CD4-positive, alpha-beta T cell (primary cell): ENCODE measurements at regions not wholly inside any gene's neighbourhood (a gene's known extent, or its start where the extent isn't known, plus 50 kb on each side); places are given as distances from the start of the nearest gene placed in this dataset.

Source experiments
- ATAC-seq: fragments of 200-7000 bp; cut with Tn5 transposase; one replicate; pipeline ENCODE4 v1.10.0; 2022; ENCODE audit warnings: mild to moderate bottlenecking; ENCODE audit not compliant: poor library complexity
- CTCF ChIA-PET: fragments of 350-600 bp; sonication (Branson Sonifier 250); formaldehyde crosslinking; loops from one replicate; lab custom pipeline; 2021; ENCODE audit warnings: antibody characterized with exemption, inconsistent platforms; lab: Charles Lee
- POLR2A ChIA-PET: fragments of 350-600 bp; sonication (Branson Sonifier 250); formaldehyde crosslinking; loops from one replicate; lab custom pipeline; 2021; ENCODE audit warnings: antibody characterized with exemption, inconsistent platforms; lab: Charles Lee
- DNase-seq, 14 experiments: peaks; one replicate each; pipeline ENCODE4 v3.0.0-alpha.2; 2013 to 2020; ENCODE audit warnings: mixed read lengths in 2 of 14
- H3K27ac ChIP-seq, 2 donors: one replicate each; pipeline versions ENCODE4 v1.5.1 to v1.7.0; 2013; ENCODE audit warnings: low read length in 2 of 2, low read depth in 1 of 2, mild to moderate bottlenecking in 1 of 2
- H3K27me3 ChIP-seq, 2 experiments: 1 replicate in 1 of 2; 2 replicates in 1 of 2; pipeline versions ENCODE4 v1.6.1 to v1.7.0; 2013; ENCODE audit warnings: low read length in 2 of 2, control low read depth in 1 of 2, mild to moderate bottlenecking in 1 of 2, moderate library complexity in 1 of 2; ENCODE audit not compliant: insufficient read depth in 2 of 2, control insufficient read depth in 1 of 2
- H3K36me3 ChIP-seq: one replicate; pipeline ENCODE4 v1.6.1; 2013; ENCODE audit warnings: low read length, control low read depth; ENCODE audit not compliant: insufficient read depth
- H3K4me1 ChIP-seq: one replicate; pipeline ENCODE4 v1.6.1; 2013; ENCODE audit warnings: low read length, control low read depth; ENCODE audit not compliant: insufficient read depth
- H3K4me3 ChIP-seq: one replicate; pipeline ENCODE4 v1.5.1; 2013; ENCODE audit warnings: mild to moderate bottlenecking, low read length, moderate library complexity
- H3K9me3 ChIP-seq, 2 experiments: 1 replicate in 1 of 2; 2 replicates in 1 of 2; pipeline versions ENCODE4 v1.6.1 to v1.7.0; 2013; ENCODE audit warnings: low read length in 2 of 2, mild to moderate bottlenecking in 2 of 2, control low read depth in 1 of 2, moderate library complexity in 1 of 2; ENCODE audit not compliant: control insufficient read depth in 1 of 2, insufficient read depth in 1 of 2
- H3K27ac Mint-ChIP-seq: one replicate; pipeline ENCODE4 v1.8.0; 2020; ENCODE audit warnings: mixed read lengths
- H3K27me3 Mint-ChIP-seq: one replicate; pipeline ENCODE4 v1.8.0; 2021; ENCODE audit warnings: mixed read lengths
- H3K36me3 Mint-ChIP-seq: one replicate; pipeline ENCODE4 v1.8.0; 2021; ENCODE audit warnings: low read depth, mixed read lengths
- H3K4me1 Mint-ChIP-seq: one replicate; pipeline ENCODE4 v1.8.0; 2021; ENCODE audit warnings: low read depth, mixed read lengths
- H3K4me3 Mint-ChIP-seq: one replicate; pipeline ENCODE4 v1.8.0; 2020; ENCODE audit warnings: mild to moderate bottlenecking, mixed read lengths
- H3K9me3 Mint-ChIP-seq: one replicate; pipeline ENCODE4 v1.8.0; 2020; ENCODE audit warnings: mixed read lengths
- intact Hi-C, 2 experiments: fragments of 100-400 bp; cut with DNase I in 1 of 2; cut with micrococcal nuclease in 1 of 2; formaldehyde crosslinking; loops; one replicate each; pipeline versions ENCODE4 v1.15.1 to v1.9.0; 2023 to 2025; cut with DNase I, micrococcal nuclease
- TF ChIP-seq, protein P1 (sequence below): fragments of 200-600 bp; IDR thresholded peaks from one replicate; pipeline ENCODE4 v1.8.0; 2022; ENCODE audit warnings: antibody characterized with exemption, mild to moderate bottlenecking

DNA sequence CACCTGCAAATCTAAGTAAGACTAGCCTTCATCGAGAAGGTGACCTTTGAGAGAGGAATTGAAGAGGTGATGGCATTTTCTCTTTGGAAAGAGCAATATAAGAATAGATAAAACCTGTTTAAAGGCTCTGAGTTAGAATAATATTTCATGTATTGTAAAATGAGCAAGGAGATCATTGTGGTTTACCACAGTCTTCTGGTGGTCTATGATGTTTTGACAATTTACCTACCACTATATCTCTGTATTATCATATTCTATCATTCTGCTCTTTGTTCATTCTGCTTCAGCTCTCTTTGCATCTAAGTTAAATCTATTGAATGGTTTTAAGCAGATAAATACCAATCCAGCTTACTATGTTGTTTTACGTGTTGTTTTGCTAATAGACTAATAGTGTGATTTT lies 982.3 kb downstream of the SI start:
- Histone ChIP-seq H3K9me3 (no peaks in the 10 kb centered on the region), H3K27ac (no peak overlapping the region), H3K4me1 (no peaks in the 10 kb centered on the region), H3K27me3 (no peaks in the 10 kb centered on the region), H3K4me3 (no peak overlapping the region), H3K36me3 (no peaks in the 10 kb centered on the region)
- H3K4me1 Mint-ChIP-seq: no peaks in the 10 kb centered on the region
- no peaks in the 10 kb centered on the region for H3K36me3 Mint-ChIP-seq
- ChIA-PET CTCF (no interaction called here), POLR2A (no interaction called here)
- H3K27ac Mint-ChIP-seq: no peak overlapping the region
- TF ChIP-seq, protein P1, sequence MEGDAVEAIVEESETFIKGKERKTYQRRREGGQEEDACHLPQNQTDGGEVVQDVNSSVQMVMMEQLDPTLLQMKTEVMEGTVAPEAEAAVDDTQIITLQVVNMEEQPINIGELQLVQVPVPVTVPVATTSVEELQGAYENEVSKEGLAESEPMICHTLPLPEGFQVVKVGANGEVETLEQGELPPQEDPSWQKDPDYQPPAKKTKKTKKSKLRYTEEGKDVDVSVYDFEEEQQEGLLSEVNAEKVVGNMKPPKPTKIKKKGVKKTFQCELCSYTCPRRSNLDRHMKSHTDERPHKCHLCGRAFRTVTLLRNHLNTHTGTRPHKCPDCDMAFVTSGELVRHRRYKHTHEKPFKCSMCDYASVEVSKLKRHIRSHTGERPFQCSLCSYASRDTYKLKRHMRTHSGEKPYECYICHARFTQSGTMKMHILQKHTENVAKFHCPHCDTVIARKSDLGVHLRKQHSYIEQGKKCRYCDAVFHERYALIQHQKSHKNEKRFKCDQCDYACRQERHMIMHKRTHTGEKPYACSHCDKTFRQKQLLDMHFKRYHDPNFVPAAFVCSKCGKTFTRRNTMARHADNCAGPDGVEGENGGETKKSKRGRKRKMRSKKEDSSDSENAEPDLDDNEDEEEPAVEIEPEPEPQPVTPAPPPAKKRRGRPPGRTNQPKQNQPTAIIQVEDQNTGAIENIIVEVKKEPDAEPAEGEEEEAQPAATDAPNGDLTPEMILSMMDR: no peak
- H3K9me3 Mint-ChIP-seq: peaks cover 4% of the 10 kb centered on the region
- no peaks in the 10 kb centered on the region for H3K27me3 Mint-ChIP-seq
- ATAC-seq (no peak), DNase-seq (no peak)
- no peak overlapping the region for H3K4me3 Mint-ChIP-seq
- intact Hi-C loops: no loop called here

DNA sequence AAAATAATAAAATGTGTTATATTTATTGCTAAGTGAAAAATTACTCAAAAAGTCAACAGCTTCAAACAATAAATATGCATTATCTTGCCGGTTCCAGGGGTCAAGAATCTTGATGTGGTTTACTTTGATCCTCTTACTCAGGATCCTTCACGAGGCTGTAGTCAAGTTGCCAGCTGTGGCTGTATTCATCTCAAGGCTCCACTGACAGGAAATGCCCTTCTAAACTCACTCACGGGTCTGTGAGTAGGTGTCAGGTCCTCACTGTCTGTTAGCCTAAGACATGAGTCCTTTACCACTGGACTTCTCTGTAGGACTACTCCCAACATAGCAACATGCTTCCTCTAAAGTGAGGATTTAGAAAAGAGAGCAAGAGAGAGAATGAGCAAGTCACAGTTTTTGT lies 983.0 kb downstream of the SI start:
- no peak overlapping the region for H3K27ac ChIP-seq
- peaks cover 4% of the 10 kb centered on the region for H3K9me3 Mint-ChIP-seq
- H3K9me3 ChIP-seq: no peaks in the 10 kb centered on the region
- no peaks in the 10 kb centered on the region for H3K27me3 ChIP-seq
- no peak for ATAC-seq
- H3K27ac Mint-ChIP-seq: no peak overlapping the region
- no peaks in the 10 kb centered on the region for H3K36me3 ChIP-seq
- ChIA-PET CTCF (no interaction called here), POLR2A (no interaction called here)
- H3K4me3 Mint-ChIP-seq: no peak overlapping the region
- DNase-seq: no peak
- intact Hi-C loops: no loop called here
- no peaks in the 10 kb centered on the region for H3K36me3 Mint-ChIP-seq
- H3K4me1 ChIP-seq: no peaks in the 10 kb centered on the region
- TF ChIP-seq, protein P1: no peak
- no peaks in the 10 kb centered on the region for H3K4me1 Mint-ChIP-seq
- H3K4me3 ChIP-seq: no peak overlapping the region
- H3K27me3 Mint-ChIP-seq: no peaks in the 10 kb centered on the region

DNA sequence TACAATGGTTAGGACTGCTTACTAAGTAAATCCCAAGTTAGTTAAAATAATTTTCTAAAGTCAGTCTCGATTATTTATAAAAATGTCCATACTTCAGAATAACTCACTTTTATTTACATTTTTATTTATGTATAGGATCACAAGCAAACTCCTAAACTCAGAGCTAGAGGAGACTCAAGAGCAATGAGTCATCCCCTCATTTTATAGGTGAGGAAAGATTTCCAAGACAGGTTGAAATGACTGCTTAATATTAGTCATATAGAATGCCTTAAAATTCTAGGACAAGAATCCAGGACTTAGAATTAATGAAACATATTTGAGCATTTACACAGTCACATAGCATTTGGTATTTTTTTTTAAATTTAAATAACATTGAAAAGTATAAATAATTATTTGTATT lies 983.8 kb downstream of the SI start:
- no peaks in the 10 kb centered on the region for H3K9me3 ChIP-seq
- ChIA-PET CTCF (no interaction called here), POLR2A (no interaction called here)
- Mint-ChIP-seq H3K9me3 (peaks cover 4% of the 10 kb centered on the region), H3K4me3 (no peak overlapping the region), H3K4me1 (no peaks in the 10 kb centered on the region), H3K36me3 (no peaks in the 10 kb centered on the region), H3K27ac (no peak overlapping the region), H3K27me3 (no peaks in the 10 kb centered on the region)
- intact Hi-C loops: no loop called here
- DNase-seq (no peak), ATAC-seq (no peak)
- H3K4me3 ChIP-seq: no peak overlapping the region
- H3K36me3 ChIP-seq: no peaks in the 10 kb centered on the region
- no peaks in the 10 kb centered on the region for H3K27me3 ChIP-seq
- TF ChIP-seq, protein P1: no peak
- no peak overlapping the region for H3K27ac ChIP-seq
- no peaks in the 10 kb centered on the region for H3K4me1 ChIP-seq
